HUES48 (cell line): ENCODE measurements at regions not wholly inside any gene's neighbourhood (a gene's known extent, or its start where the extent isn't known, plus 50 kb on each side); places are given as distances from the start of the nearest gene placed in this dataset.
"Not testable (repeated sequence)": the region's sequence is repeated elsewhere in the genome, so short reads cannot be mapped to it uniquely, and the experiment has no call there.

Source experiments
- H3K27ac ChIP-seq: one replicate; pipeline ENCODE4 v1.7.0; 2013; ENCODE audit warnings: low read depth, low read length, inconsistent platforms
- H3K27me3 ChIP-seq: 2 replicates; pipeline ENCODE4 v1.6.1; 2013; ENCODE audit warnings: mild to moderate bottlenecking, low read length; ENCODE audit not compliant: control insufficient read depth, insufficient read depth
- H3K36me3 ChIP-seq: 2 replicates; pipeline ENCODE4 v1.6.1; 2013; ENCODE audit warnings: low read length; ENCODE audit not compliant: control insufficient read depth, insufficient read depth
- H3K4me1 ChIP-seq: 2 replicates; pipeline ENCODE4 v1.6.1; 2013; ENCODE audit warnings: mild to moderate bottlenecking, low read length; ENCODE audit not compliant: control insufficient read depth, insufficient read depth
- H3K4me3 ChIP-seq: 2 replicates; pipeline ENCODE4 v1.5.1; 2013; ENCODE audit warnings: mild to moderate bottlenecking, low read depth, low read length
- H3K9ac ChIP-seq: 2 replicates; pipeline ENCODE4 v1.6.1; 2013; ENCODE audit warnings: mild to moderate bottlenecking, low read depth, low read length, moderate library complexity
- H3K9me3 ChIP-seq: 2 replicates; pipeline ENCODE4 v1.6.1; 2013; ENCODE audit warnings: low read length; ENCODE audit not compliant: control insufficient read depth, insufficient read depth

DNA sequence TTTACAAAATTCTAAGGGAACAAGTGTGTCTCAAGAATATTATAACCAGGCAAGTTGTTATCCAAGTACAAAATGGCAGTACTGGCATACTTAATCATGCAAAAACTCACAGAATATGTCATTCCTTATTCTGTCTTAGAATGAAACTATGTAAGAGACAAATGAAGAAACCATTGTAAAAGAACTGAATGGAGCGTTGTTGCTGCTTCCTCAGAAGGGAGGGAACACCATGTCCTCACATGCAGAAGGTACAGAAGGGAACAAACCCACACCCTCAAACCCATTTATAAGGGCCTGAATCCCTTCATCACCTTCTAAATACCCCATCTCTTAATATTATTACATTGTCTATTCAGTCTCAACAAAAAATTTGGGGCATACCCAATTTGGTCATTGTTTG, 960.0 kb downstream of the LTN1 start:
- H3K9ac ChIP-seq, H3K27ac ChIP-seq, H3K27me3 ChIP-seq, H3K4me1 ChIP-seq, H3K36me3 ChIP-seq, H3K4me3 ChIP-seq: not testable (repeated sequence)
- H3K9me3 ChIP-seq = peaks cover 15% of the 10 kb centered on the region

DNA sequence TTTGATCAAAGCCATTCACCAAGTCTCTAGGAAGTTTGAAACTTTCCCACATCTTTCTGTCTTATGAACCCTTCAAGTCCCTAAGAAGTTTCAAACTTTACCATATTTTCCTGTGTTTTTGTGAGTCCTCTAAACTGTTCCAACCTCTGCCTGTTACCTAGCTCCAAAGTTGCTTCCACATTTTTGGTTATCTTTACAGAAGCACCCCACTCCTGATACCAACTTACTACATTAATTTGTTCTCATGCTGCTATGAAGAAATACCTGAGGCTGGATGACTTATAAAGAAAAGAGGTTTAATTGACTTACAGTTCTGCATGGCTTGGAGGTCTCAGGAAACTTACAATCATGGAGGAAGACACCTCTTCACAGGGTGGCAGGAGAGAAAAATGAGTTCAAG, 961.6 kb downstream of the LTN1 start:
- not testable (repeated sequence) for H3K27ac ChIP-seq

DNA sequence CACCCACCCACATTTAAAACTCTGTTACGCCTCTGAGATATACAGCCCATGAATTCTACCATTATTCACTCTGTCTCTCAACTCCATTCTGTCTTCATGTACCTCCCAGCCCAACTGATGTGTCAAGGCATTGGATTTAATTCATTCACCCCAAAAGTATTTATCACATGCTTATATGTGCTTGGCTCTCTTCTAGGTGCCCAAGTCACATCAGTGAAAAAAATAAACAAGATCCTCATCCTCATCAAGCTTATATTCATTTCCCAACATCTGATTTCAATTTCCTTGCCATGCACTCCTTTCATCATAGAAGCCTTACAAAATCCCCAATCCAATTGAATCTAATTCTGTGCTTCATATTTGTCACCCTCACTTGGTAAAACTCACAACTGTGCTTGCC, 967.6 kb downstream of the LTN1 start:
- no peak overlapping the region for H3K27ac ChIP-seq
- H3K4me1 ChIP-seq = no peaks in the 10 kb centered on the region
- H3K36me3 ChIP-seq = no peaks in the 10 kb centered on the region
- peaks cover 3% of the 10 kb centered on the region for H3K9me3 ChIP-seq
- H3K27me3 ChIP-seq = no peaks in the 10 kb centered on the region
- no peak overlapping the region for H3K9ac ChIP-seq
- H3K4me3 ChIP-seq = no peak overlapping the region

More for the DNA sequence above, 961.6 kb downstream of the LTN1 start:
- not testable (repeated sequence) for H3K9ac ChIP-seq, H3K27me3 ChIP-seq, H3K4me3 ChIP-seq, H3K4me1 ChIP-seq, H3K36me3 ChIP-seq
- H3K9me3 ChIP-seq = peaks cover 15% of the 10 kb centered on the region

- no peak overlapping the region for H3K27ac ChIP-seq
- no peak overlapping the region for H3K4me3 ChIP-seq
- no peak overlapping the region for H3K9ac ChIP-seq
- no peaks in the 10 kb centered on the region for H3K36me3 ChIP-seq
- H3K4me1 ChIP-seq = no peaks in the 10 kb centered on the region
- no peaks in the 10 kb centered on the region for H3K27me3 ChIP-seq
- H3K9me3 ChIP-seq = no peaks in the 10 kb centered on the region
These were observed 973.7 kb downstream of the LTN1 start for GRCh38 chr21:28018741-28019669.

DNA sequence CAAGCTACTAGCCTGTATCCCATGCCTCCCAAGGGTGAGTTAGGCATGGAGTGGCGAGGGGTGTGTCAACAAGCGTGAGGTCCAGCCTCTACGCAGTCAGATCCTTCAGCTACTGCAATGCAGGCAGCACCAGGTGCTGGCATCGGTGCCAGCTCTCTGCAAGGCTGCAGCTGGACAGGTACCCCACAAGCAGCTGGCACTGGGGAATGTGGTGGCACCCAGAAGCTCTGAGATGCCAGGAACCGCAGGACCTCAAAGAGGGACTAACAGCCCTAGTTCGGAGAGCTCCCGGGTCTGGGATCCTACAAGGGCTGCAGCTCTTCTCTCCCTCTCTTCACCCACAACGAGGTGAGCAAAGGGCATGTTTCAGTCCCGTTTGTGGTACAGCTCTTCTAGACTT, 974.5 kb downstream of the LTN1 start:
- no peaks in the 10 kb centered on the region for H3K27me3 ChIP-seq
- no peak overlapping the region for H3K9ac ChIP-seq

GRCh38 chr21:28016571-28016970, 976.1 kb downstream of the LTN1 start:
- H3K4me3 ChIP-seq = no peak overlapping the region
- H3K27ac ChIP-seq = no peak overlapping the region
- no peak overlapping the region for H3K9ac ChIP-seq
- no peaks in the 10 kb centered on the region for H3K4me1 ChIP-seq
- no peaks in the 10 kb centered on the region for H3K36me3 ChIP-seq
- H3K27me3 ChIP-seq = no peaks in the 10 kb centered on the region
- no peaks in the 10 kb centered on the region for H3K9me3 ChIP-seq

More for the DNA sequence above, 974.5 kb downstream of the LTN1 start:
- Histone ChIP-seq H3K36me3 (no peaks in the 10 kb centered on the region), H3K27ac (no peak overlapping the region), H3K4me3 (no peak overlapping the region), H3K9me3 (no peaks in the 10 kb centered on the region), H3K4me1 (no peaks in the 10 kb centered on the region)

DNA sequence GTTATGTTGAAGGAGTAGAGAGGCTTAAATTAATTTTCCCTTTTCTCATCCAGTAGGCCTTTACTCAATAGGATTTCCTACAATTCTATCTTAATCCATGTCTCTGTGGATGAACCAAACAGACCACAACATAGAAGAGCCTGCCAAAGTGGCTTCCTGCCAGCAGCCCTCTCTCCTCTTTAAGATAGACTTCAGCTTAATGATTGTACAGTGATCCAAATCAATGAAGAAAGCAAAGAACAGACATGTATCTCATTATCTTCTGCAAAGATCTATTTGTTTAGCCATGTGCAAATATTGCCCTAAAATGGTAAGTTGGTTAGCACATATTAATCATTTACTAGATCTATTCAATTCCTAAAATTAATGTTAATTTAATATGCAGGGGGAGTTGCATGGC, 979.6 kb downstream of the LTN1 start:
- not testable (repeated sequence) for H3K27ac ChIP-seq, H3K4me1 ChIP-seq

DNA sequence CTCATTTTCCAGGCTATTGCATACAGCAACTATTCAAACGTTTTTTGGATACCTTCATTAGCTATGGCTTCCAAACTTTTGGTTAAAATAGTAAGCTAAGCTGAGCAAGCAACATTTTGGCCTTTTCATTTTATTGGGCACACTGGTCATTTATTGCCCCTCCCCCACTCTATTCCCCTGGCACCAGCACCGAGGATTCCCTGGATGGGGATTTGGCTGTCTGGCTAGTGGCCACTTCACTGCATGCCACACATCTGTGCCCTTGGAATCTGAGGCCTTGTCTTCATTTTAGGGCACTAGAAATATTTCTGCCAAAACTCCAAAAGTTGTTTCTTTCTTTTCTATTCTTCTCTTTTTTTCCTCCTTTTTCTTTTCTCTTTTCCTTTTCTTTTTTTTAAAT, 980.7 kb downstream of the LTN1 start:
- H3K27me3 ChIP-seq, H3K9ac ChIP-seq, H3K4me3 ChIP-seq, H3K9me3 ChIP-seq, H3K27ac ChIP-seq, H3K4me1 ChIP-seq, H3K36me3 ChIP-seq: not testable (repeated sequence)

More for the DNA sequence above, 979.6 kb downstream of the LTN1 start:
- not testable (repeated sequence) for H3K36me3 ChIP-seq, H3K9me3 ChIP-seq, H3K4me3 ChIP-seq, H3K27me3 ChIP-seq, H3K9ac ChIP-seq

DNA sequence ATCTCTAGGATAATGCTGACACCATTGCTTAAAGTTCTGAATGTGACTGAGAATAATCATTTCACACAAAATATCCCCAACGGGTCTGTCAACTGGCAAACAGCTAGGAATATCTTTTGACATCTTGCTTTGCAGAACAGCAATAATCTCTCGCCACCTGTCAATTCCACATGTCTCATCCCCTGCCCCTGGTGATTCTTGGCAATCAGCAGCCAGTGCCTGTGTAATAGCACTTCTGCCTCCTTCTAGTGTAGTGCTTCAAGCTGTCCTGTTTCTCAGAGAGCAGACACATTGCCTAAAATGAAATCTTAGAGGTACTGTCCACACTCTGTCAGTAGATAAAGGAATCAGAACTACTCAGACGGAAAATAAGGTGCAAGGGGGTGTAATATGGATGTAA, 984.4 kb downstream of the LTN1 start:
- H3K36me3 ChIP-seq, H3K27ac ChIP-seq, H3K9ac ChIP-seq, H3K4me3 ChIP-seq, H3K4me1 ChIP-seq, H3K9me3 ChIP-seq, H3K27me3 ChIP-seq: not testable (repeated sequence)

- not testable (repeated sequence) for H3K27me3 ChIP-seq, H3K36me3 ChIP-seq, H3K9ac ChIP-seq, H3K4me3 ChIP-seq, H3K9me3 ChIP-seq, H3K4me1 ChIP-seq, H3K27ac ChIP-seq
These were observed 989.0 kb downstream of the LTN1 start for GRCh38 chr21:28003627-28004026.

GRCh38 chr21:27996906-27997305, 995.8 kb downstream of the LTN1 start:
- H3K27ac ChIP-seq, H3K4me1 ChIP-seq, H3K9ac ChIP-seq, H3K9me3 ChIP-seq, H3K27me3 ChIP-seq, H3K36me3 ChIP-seq, H3K4me3 ChIP-seq: not testable (repeated sequence)
